ENCODE measurements at regions not wholly inside any gene's neighbourhood (a gene's known extent, or its start where the extent isn't known, plus 50 kb on each side); places are given as distances from the start of the nearest gene placed in this dataset.

DNA sequence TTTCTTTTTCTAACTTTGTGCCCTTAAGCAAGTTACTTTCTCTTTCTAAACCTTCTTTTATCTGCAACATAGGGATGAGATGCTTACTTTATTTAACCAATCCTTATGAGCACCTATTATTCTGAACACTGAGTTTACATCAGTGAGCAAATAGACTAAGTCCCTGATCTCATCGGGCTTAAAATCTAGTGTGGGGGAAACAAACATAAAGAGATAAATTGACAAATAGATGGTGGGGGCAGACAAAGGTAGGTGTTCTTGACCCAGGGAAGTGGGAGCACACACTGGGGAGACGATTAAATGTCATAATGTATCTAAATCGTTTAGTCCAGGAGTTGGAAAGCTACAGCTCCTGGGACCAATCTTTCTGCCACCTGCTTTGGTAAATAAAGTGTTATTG lies 129.6 kb downstream of the TFAP2C start:
- no peaks in the 10 kb centered on the region; the same call in 1 of the 2 replicates for H3K9me2 ChIP-seq (replicated peaks; ENCODE audit: control insufficient read depth, low read length)
- no peaks in the 10 kb centered on the region for H3K79me2 ChIP-seq (ENCODE audit: control insufficient read depth, low read length)
- H4K20me1 ChIP-seq (ENCODE audit: control insufficient read depth, insufficient read depth, low read depth, low read length) = no peaks in the 10 kb centered on the region
- H3K4me3 ChIP-seq (ENCODE audit: low read length) = no peak overlapping the region
- H3K9me3 ChIP-seq (ENCODE audit: control insufficient read depth, insufficient read depth, low read length) = no peaks in the 10 kb centered on the region
- H3F3A ChIP-seq (ENCODE audit: control insufficient read depth, insufficient read depth) = no peaks in the 10 kb centered on the region
- no peaks in the 10 kb centered on the region for H3K27me3 ChIP-seq (ENCODE audit: control insufficient read depth, low read length)
- no peaks in the 10 kb centered on the region for H3K36me3 ChIP-seq (ENCODE audit: control insufficient read depth, low read length)
- H3K4me2 ChIP-seq (ENCODE audit: low read length) = no peak overlapping the region
- TF ChIP-seq, protein P1, sequence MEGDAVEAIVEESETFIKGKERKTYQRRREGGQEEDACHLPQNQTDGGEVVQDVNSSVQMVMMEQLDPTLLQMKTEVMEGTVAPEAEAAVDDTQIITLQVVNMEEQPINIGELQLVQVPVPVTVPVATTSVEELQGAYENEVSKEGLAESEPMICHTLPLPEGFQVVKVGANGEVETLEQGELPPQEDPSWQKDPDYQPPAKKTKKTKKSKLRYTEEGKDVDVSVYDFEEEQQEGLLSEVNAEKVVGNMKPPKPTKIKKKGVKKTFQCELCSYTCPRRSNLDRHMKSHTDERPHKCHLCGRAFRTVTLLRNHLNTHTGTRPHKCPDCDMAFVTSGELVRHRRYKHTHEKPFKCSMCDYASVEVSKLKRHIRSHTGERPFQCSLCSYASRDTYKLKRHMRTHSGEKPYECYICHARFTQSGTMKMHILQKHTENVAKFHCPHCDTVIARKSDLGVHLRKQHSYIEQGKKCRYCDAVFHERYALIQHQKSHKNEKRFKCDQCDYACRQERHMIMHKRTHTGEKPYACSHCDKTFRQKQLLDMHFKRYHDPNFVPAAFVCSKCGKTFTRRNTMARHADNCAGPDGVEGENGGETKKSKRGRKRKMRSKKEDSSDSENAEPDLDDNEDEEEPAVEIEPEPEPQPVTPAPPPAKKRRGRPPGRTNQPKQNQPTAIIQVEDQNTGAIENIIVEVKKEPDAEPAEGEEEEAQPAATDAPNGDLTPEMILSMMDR (IDR thresholded peaks at IDR 0.05; ENCODE audit: low read depth, low read length, poor library complexity, severe bottlenecking) = no peak
- TF ChIP-seq EZH2phosphoT487 (IDR thresholded peaks at IDR 0.05; ENCODE audit: borderline replicate concordance, low read length) = no peak
- H3K27ac ChIP-seq (ENCODE audit: low read depth, low read length) = no peak overlapping the region
- no peaks in the 10 kb centered on the region for H3K4me1 ChIP-seq (ENCODE audit: control insufficient read depth, low read length)

DNA sequence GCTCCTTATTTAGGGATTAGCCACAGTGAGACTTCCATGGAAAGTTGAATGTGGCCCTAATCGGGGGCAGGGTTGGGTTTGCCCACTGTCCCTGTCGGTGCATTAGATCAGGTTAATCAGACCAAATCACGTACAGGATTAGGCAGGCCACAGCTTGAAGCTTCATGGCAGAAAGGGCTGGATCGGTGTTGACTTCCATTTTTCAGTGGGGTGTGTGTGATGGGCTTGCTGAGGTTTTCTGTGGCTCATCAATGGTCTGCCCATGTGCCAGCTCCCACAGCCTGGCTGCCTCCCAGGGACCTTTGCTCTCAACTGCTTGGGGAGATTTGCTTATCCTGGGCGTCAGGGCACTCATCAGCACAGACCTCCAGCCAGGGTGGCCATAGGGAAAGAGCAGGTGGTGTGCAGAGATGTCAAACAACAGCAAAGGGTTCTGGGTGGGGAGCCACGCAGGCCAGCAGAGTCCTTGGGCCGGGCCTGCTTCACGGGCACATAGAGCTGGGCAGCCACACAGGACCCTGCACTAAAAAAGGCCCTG lies 130.7 kb downstream of the TFAP2C start:
- H3K36me3 ChIP-seq (ENCODE audit: control insufficient read depth, low read length) = no peaks in the 10 kb centered on the region
- no peaks in the 10 kb centered on the region; the same call in 1 of the 2 replicates for H3K9me2 ChIP-seq (replicated peaks; ENCODE audit: control insufficient read depth, low read length)
- no peak overlapping the region for H3K4me3 ChIP-seq (ENCODE audit: low read length)
- no peak overlapping the region for H3K27ac ChIP-seq (ENCODE audit: low read depth, low read length)
- no peak overlapping the region for H3K4me2 ChIP-seq (ENCODE audit: low read length)
- no peaks in the 10 kb centered on the region for H3K27me3 ChIP-seq (ENCODE audit: control insufficient read depth, low read length)
- no peaks in the 10 kb centered on the region for H3K9me3 ChIP-seq (ENCODE audit: control insufficient read depth, insufficient read depth, low read length)
- H4K20me1 ChIP-seq (ENCODE audit: control insufficient read depth, insufficient read depth, low read depth, low read length) = no peaks in the 10 kb centered on the region
- TF ChIP-seq, protein P1 (IDR thresholded peaks at IDR 0.05; ENCODE audit: low read depth, low read length, poor library complexity, severe bottlenecking) = no peak
- H3K4me1 ChIP-seq (ENCODE audit: control insufficient read depth, low read length) = no peaks in the 10 kb centered on the region
- H3K79me2 ChIP-seq (ENCODE audit: control insufficient read depth, low read length) = no peaks in the 10 kb centered on the region
- no peaks in the 10 kb centered on the region for H3F3A ChIP-seq (ENCODE audit: control insufficient read depth, insufficient read depth)

DNA sequence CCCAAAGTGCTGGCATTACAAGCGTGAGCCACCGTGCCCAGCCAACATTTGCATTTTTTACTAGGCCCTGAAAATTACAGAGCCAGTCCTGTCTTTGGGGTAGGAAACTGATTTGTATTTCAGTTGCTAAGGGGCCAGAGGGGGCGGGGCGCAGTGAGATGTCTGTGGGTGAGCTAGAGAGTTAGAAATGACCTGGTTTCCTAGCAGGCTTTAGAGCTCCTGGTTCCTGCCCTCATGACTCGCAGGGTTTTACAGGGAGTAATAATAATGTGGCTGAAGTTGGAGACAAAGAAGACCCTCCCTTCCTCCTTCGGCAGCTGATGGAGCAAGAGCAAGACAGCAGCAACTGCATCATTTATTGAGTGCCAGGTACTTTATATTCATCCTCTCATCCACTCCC lies 131.5 kb downstream of the TFAP2C start:
- no peak for TF ChIP-seq EZH2phosphoT487 (IDR thresholded peaks at IDR 0.05; ENCODE audit: borderline replicate concordance, low read length)
- TF ChIP-seq, protein P1 (IDR thresholded peaks at IDR 0.05; ENCODE audit: low read depth, low read length, poor library complexity, severe bottlenecking) = no peak
- Histone ChIP-seq H3K9me3 (ENCODE audit: control insufficient read depth, insufficient read depth, low read length) (no peaks in the 10 kb centered on the region), H4K20me1 (ENCODE audit: control insufficient read depth, insufficient read depth, low read depth, low read length) (no peaks in the 10 kb centered on the region), H3K27me3 (ENCODE audit: control insufficient read depth, low read length) (no peaks in the 10 kb centered on the region), H3K9me2 (replicated peaks; ENCODE audit: control insufficient read depth, low read length) (no peaks in the 10 kb centered on the region; the same call in 1 of the 2 replicates), H3K27ac (ENCODE audit: low read depth, low read length) (no peak overlapping the region), H3K4me1 (ENCODE audit: control insufficient read depth, low read length) (no peaks in the 10 kb centered on the region), H3F3A (ENCODE audit: control insufficient read depth, insufficient read depth) (no peaks in the 10 kb centered on the region), H3K36me3 (ENCODE audit: control insufficient read depth, low read length) (no peaks in the 10 kb centered on the region), H3K4me3 (ENCODE audit: low read length) (no peak overlapping the region), H3K4me2 (ENCODE audit: low read length) (no peak overlapping the region), H3K79me2 (ENCODE audit: control insufficient read depth, low read length) (no peaks in the 10 kb centered on the region)
